H1 (cell line): ENCODE measurements at regions not wholly inside any gene's neighbourhood (a gene's known extent, or its start where the extent isn't known, plus 50 kb on each side); places are given as distances from the start of the nearest gene placed in this dataset.
"Not testable (repeated sequence)": the region's sequence is repeated elsewhere in the genome, so short reads cannot be mapped to it uniquely, and the experiment has no call there.

ENCODE experiments used
- EZH2 ChIP-seq: fragments of 200-600 bp; sonication (generic); IDR thresholded peaks from 2 replicates; pipeline ENCODE4 v1.7.1; 2012; ENCODE audit warnings: low read depth, mild to moderate bottlenecking, moderate library complexity, low read length, inconsistent platforms; ENCODE audit not compliant: severe bottlenecking
- POLR2A ChIP-seq, 2 experiments: IDR thresholded peaks; 1 replicate in 1 of 2; 2 replicates in 1 of 2; pipeline ENCODE4 v1.6.1; 2011; ENCODE audit warnings: low read depth in 2 of 2, low read length in 2 of 2, mild to moderate bottlenecking in 2 of 2; ENCODE audit errors: control extremely low read depth in 1 of 2
- TAF7 ChIP-seq: optimal IDR thresholded peaks from 2 replicates; pipeline ENCODE3; 2011; ENCODE audit warnings: low read depth, mild to moderate bottlenecking, inconsistent platforms, low read length, moderate library complexity, borderline replicate concordance
- TF ChIP-seq, protein P1 (sequence below): IDR thresholded peaks from 2 replicates; pipeline ENCODE4 v1.6.1; 2012; ENCODE audit warnings: low read length, inconsistent platforms
- TF ChIP-seq, protein P2 (sequence below), 3 experiments: IDR thresholded peaks; 1 replicate in 2 of 3; 2 replicates in 1 of 3; pipeline versions ENCODE4 v1.5.1 to v1.6.1; 2011; ENCODE audit warnings: low read length in 3 of 3, mild to moderate bottlenecking in 3 of 3, inconsistent platforms in 2 of 3, low read depth in 1 of 3, moderate library complexity in 1 of 3; ENCODE audit not compliant: insufficient read depth in 1 of 3; ENCODE audit errors: control extremely low read depth in 1 of 3

DNA sequence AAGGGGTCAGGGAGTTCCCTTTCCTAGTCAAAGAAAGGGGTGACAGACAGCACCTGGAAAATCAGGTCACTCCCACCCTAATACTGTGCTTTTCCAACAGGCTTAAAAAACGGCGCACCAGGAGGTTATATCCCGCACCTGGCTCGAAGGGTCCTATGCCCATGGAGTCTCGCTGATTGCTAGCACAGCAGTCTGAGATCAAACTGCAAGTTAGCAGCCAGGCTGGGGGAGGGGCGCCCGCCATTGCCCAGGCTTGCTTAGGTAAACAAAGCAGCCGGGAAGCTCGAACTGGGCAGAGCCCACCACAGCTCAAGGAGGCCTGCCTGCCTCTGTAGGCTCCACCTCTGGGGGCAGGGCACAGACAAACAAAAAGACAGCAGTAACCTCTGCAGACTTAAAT lies 184.5 kb upstream of the ARPP21 start:
- TF ChIP-seq, protein P1, sequence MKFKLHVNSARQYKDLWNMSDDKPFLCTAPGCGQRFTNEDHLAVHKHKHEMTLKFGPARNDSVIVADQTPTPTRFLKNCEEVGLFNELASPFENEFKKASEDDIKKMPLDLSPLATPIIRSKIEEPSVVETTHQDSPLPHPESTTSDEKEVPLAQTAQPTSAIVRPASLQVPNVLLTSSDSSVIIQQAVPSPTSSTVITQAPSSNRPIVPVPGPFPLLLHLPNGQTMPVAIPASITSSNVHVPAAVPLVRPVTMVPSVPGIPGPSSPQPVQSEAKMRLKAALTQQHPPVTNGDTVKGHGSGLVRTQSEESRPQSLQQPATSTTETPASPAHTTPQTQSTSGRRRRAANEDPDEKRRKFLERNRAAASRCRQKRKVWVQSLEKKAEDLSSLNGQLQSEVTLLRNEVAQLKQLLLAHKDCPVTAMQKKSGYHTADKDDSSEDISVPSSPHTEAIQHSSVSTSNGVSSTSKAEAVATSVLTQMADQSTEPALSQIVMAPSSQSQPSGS, result not testable (repeated sequence)
- TF ChIP-seq, protein P2, sequence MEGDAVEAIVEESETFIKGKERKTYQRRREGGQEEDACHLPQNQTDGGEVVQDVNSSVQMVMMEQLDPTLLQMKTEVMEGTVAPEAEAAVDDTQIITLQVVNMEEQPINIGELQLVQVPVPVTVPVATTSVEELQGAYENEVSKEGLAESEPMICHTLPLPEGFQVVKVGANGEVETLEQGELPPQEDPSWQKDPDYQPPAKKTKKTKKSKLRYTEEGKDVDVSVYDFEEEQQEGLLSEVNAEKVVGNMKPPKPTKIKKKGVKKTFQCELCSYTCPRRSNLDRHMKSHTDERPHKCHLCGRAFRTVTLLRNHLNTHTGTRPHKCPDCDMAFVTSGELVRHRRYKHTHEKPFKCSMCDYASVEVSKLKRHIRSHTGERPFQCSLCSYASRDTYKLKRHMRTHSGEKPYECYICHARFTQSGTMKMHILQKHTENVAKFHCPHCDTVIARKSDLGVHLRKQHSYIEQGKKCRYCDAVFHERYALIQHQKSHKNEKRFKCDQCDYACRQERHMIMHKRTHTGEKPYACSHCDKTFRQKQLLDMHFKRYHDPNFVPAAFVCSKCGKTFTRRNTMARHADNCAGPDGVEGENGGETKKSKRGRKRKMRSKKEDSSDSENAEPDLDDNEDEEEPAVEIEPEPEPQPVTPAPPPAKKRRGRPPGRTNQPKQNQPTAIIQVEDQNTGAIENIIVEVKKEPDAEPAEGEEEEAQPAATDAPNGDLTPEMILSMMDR (IDR thresholded peaks at IDR 0.05; ENCODE audit: control extremely low read depth in 1 of 3, insufficient read depth in 1 of 3, low read depth in 1 of 3, low read length in 3 of 3), result not testable (repeated sequence)
- TF ChIP-seq EZH2; POLR2A (IDR thresholded peaks at IDR 0.05; ENCODE audit: control extremely low read depth in 1 of 2, low read depth in 2 of 2, low read length in 2 of 2); TAF7: not testable (repeated sequence)
